Lower leg skin (tissue), 3 donors: ENCODE measurements at regions not wholly inside any gene's neighbourhood (a gene's known extent, or its start where the extent isn't known, plus 50 kb on each side); places are given as distances from the start of the nearest gene placed in this dataset.

Source experiments
- CTCF ChIP-seq, 3 donors: fragments of 450-650 bp; IDR thresholded peaks; one replicate each; pipeline ENCODE4 v1.5.1; 2016; ENCODE audit warnings: antibody characterized with exemption in 3 of 3, mild to moderate bottlenecking in 3 of 3, moderate library complexity in 2 of 3
- POLR2A ChIP-seq, 2 donors: fragments of 450-650 bp; IDR thresholded peaks; one replicate each; pipeline ENCODE4 v1.6.1; 2016 to 2017; ENCODE audit warnings: antibody characterized with exemption in 2 of 2, mild to moderate bottlenecking in 1 of 2, moderate library complexity in 1 of 2

GRCh38 chr2:160794926-160795325 lies 301.3 kb upstream of the RBMS1 start:
- TF ChIP-seq CTCF (IDR thresholded peaks at IDR 0.05) (no peak), POLR2A (IDR thresholded peaks at IDR 0.05) (no peak)
